Ishikawa (cell line): ENCODE measurements at regions not wholly inside any gene's neighbourhood (a gene's known extent, or its start where the extent isn't known, plus 50 kb on each side); places are given as distances from the start of the nearest gene placed in this dataset.

Experiments used
- EP300 ChIP-seq: IDR thresholded peaks from 2 replicates; pipeline ENCODE4 v1.6.1; 2012; ENCODE audit warnings: borderline replicate concordance
- FOXM1 ChIP-seq: IDR thresholded peaks from 2 replicates; pipeline ENCODE4 v1.6.1; 2012; ENCODE audit warnings: low read depth, borderline replicate concordance
- RAD21 ChIP-seq: IDR thresholded peaks from 2 replicates; pipeline ENCODE4 v1.6.1; 2012; ENCODE audit warnings: low read depth
- TAF1 ChIP-seq: IDR thresholded peaks from 2 replicates; pipeline ENCODE4 v1.6.1; 2012; ENCODE audit warnings: low read depth, mild to moderate bottlenecking
- ZBTB7A ChIP-seq: IDR thresholded peaks from 2 replicates; pipeline ENCODE4 v1.6.1; 2012; ENCODE audit warnings: low read depth
- TF ChIP-seq, protein P1 (sequence below): IDR thresholded peaks from 2 replicates; pipeline ENCODE4 v1.6.1; 2012

- no peak for TF ChIP-seq EP300
- no peak for TF ChIP-seq RAD21
- TF ChIP-seq, protein P1, sequence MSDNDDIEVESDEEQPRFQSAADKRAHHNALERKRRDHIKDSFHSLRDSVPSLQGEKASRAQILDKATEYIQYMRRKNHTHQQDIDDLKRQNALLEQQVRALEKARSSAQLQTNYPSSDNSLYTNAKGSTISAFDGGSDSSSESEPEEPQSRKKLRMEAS = no peak
- TF ChIP-seq FOXM1 = no peak
- no peak for TF ChIP-seq TAF1
- TF ChIP-seq ZBTB7A = no peak
These were observed 262.0 kb downstream of the MAN2A1 start for GRCh38 chr5:109951758-109952157.
